ENCODE measurements at regions not wholly inside any gene's neighbourhood (a gene's known extent, or its start where the extent isn't known, plus 50 kb on each side); places are given as distances from the start of the nearest gene placed in this dataset.

DNA sequence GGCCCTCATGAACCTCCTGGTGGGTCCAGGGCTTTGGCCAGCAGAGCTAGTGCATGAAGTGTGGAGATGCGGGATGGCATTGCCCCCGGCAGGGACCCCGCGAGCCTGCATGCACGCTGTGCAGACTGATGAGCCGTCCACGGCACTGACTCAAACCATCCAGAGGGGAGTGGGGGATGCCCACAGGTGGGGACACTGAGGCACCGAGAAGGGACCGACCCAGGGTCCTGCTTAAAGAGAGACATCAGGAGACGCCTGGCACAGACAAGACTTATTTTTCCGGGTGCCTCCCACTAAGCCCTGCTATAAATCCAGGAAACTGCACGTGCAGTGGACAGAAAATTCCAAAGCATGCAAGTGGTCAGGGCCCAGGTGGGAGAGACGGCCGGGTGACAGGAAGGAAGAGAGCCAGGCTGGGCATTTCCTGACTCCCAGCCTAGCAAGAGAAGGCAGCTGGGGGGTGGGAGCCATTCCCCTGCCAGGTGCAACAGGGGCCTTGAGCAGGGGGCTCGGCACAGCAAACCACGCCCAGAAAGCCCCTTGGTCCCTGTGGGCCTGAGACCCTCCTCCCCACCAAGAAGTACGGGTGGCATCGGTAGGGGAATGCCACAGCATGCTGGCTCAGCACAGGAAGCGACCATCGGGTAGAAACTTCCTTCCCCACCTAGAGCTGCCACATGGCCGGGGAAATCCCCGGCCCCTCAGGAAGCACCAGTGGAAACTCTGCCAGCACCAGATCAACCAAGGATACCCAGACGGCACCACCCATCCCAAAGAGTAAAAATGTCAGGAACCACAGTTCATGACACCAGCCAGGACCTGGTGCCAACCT is 91.5 kb downstream of the FOXL3 start:
- peaks cover 45% of the 10 kb centered on the region for H3K27me3 Mint-ChIP-seq
- peaks cover 15% of the 10 kb centered on the region for H3K36me3 Mint-ChIP-seq
- no peak overlapping the region for H3K27ac Mint-ChIP-seq
- peaks cover 36% of the 10 kb centered on the region for H3K4me1 Mint-ChIP-seq
- peaks cover 23% of the 10 kb centered on the region for H3K9me3 Mint-ChIP-seq
- H3K4me3 Mint-ChIP-seq, result peak overlapping the region; percentile 4
- no peak for ATAC-seq

DNA sequence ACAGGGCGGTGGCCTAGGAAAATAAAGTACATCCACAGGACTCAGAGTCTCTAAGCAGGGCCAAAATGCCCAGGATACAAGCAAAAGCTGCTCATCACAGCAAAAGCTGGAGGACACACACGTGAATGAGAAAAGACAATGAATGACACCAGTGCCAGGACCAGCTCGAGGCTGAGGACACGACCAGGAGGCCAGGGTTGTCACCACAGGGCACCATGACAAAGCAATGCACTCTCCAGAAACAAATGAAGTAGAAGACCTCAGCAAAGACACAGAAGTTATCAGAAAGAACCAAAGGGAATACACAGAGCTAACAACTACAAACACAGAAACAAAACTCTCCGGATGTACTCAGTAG is 92.1 kb downstream of the FOXL3 start:
- Mint-ChIP-seq H3K27me3 (peaks cover 39% of the 10 kb centered on the region), H3K9me3 (peaks cover 23% of the 10 kb centered on the region), H3K4me1 (peaks cover 36% of the 10 kb centered on the region), H3K4me3 (no peak overlapping the region), H3K36me3 (peaks cover 15% of the 10 kb centered on the region), H3K27ac (no peak overlapping the region)
- ATAC-seq, result no peak

DNA sequence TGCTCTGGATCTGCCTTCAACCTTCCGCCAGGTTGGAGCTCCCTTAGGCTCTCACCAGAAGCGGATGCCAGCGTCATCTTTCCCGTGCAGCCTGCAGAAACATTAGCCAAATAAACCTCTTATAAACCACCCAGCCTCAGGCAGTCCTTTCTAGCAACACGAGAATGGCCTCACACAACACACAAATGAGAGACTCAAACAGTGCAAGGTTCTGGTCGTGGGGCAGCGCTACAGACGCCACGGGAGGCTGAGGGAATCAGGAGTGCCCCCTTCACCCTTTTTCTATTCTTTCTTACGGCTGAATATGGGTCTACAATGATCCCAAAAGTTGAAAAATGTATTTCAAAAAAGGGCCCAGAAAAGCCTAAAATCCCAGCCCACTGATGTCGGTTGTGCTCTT is 96.4 kb downstream of the FOXL3 start:
- no peak overlapping the region for H3K4me3 Mint-ChIP-seq
- peaks cover 15% of the 10 kb centered on the region for H3K36me3 Mint-ChIP-seq
- no peak for ATAC-seq
- peaks cover 20% of the 10 kb centered on the region for H3K9me3 Mint-ChIP-seq
- peaks cover 28% of the 10 kb centered on the region for H3K27me3 Mint-ChIP-seq
- H3K4me1 Mint-ChIP-seq, result peaks cover 13% of the 10 kb centered on the region
- no peak overlapping the region for H3K27ac Mint-ChIP-seq

DNA sequence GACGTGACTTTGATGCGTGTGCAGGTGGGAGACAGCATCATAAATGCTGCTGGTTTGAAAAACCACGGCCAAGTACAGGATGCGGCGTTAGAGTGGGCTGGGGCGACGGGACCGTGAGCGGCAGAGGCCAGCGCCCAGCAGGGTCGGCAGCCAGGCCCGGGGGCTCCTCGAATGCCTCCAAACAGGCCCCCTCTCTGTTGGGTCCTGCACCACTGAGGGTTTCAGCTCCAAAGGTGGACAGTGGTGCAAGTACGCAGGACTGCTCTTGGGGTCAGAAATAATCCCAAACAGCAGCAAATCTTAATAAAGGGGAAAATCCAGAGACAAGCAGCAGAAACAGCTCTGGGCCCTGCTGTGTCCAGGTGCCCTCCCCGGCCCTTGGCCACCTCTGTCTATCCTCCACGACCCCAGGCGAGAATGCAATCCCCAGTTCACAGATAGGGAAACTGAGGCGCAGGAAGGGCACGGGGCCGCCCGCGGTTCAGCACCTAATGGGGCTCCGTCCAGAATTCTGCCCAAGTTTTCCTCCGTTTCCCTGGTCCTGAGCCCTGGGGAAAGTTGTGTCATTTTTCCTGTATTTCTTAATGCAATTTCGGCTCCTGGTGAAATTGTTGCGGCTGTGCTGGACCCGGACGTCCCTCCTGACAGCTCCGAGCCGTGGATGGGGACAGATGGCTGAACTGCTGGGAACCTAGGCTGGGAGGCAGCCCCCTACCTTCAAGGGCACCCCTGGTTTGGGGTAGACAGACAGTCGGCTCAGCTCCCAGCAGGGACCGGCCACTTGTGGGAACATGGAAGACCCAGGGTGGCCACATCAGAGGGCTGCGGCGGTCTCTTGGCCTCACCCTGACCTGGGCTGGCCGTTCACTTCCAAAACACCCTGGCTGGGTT is 97.4 kb downstream of the FOXL3 start:
- peaks cover 19% of the 10 kb centered on the region for H3K9me3 Mint-ChIP-seq
- H3K27me3 Mint-ChIP-seq, result peaks cover 24% of the 10 kb centered on the region
- H3K4me1 Mint-ChIP-seq, result peaks cover 4% of the 10 kb centered on the region
- H3K4me3 Mint-ChIP-seq, result no peak overlapping the region
- H3K36me3 Mint-ChIP-seq, result peaks cover 9% of the 10 kb centered on the region
- H3K27ac Mint-ChIP-seq, result no peak overlapping the region
- no peak for ATAC-seq

DNA sequence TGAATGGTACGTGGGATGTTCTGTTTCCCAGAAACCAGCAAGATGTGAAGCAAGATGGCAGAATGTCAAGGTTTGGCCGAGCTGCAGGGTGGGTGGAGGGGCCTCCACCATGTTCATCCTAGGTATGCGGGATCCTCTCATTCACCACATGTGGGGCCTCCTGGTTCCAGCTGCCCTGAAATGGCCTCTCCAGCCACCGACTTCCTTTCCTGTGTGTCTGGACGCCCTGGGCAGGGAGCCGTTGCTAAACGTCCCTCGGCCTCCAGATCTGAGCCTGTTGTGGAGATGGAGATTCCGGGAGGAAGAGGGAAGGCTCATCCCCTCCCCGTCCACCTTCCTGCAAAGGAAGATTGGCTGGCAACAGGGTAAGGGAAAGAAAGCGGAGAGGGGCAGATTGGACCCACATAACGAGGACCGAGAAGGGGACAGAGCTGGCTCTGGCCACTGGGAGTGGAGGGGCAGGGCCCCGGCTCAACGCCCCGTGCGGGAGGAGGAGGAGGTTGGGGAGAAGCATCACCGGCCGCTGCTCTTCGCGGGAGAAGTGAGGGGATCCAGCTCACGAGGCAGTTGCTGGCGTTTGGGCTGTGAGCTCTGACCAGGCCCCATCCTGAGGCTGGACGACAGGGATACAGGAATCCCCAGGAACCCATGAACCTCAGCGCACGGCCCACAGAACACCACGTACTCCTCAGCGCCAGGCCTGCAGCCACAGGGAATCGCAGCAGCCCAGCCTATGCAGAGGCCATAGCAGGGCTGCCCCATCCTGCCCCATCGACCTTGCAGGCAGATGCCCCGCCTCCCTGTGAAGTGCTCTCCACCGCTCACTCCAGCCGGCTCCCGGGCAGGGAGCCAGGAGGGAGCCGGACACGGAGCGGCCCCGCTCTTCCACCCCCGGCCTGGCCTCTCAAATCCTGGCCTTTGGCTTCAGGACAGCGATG is 98.3 kb downstream of the FOXL3 start:
- no peaks in the 10 kb centered on the region for H3K4me1 Mint-ChIP-seq
- ATAC-seq, result no peak
- H3K4me3 Mint-ChIP-seq, result no peak overlapping the region

DNA sequence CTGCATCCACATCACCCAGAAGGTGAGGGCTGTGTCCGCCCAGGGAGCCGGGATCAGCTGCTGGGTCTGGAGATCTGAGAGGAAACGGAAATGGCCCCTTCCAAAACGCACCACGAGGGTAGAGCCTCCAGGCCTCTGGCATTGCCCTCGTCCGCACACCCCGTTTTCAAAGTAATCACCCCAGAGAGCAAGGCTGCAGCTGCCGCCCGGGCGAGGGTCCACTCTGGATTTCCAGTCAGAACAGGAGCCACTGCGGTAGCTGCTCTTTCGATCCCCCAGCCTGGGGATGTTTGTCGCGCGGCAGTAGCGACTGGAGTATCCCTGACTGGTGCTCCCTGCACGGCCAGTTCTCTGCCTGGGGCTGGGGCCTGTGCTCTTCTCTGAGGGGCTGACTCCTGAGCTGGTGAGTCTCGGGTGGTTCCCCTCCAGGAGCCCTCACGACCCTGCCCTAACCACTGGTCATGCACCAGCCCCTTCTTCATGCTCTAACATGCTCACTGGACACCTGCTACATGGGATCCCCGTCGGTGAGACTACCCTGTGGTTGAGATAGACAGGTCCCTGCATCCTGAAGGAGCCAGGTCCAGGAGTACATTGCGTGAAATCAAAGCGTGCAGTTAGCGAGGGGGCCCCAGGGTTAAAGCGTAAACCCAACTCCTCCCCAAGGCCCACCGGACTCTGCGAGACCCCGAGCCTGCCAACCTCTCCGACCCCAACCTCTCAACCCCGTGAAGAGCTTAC is 99.2 kb downstream of the FOXL3 start:
- no peaks in the 10 kb centered on the region for H3K4me1 Mint-ChIP-seq
- H3K9me3 Mint-ChIP-seq, result peaks cover 11% of the 10 kb centered on the region
- no peak overlapping the region for H3K27ac Mint-ChIP-seq
- ATAC-seq, result no peak
- peaks cover under 1% of the 10 kb centered on the region for H3K36me3 Mint-ChIP-seq
- no peak overlapping the region for H3K4me3 Mint-ChIP-seq
- H3K27me3 Mint-ChIP-seq, result peaks cover 9% of the 10 kb centered on the region

More for the DNA sequence above, 98.3 kb downstream of the FOXL3 start:
- Mint-ChIP-seq H3K9me3 (peaks cover 16% of the 10 kb centered on the region), H3K27ac (no peak overlapping the region), H3K27me3 (peaks cover 15% of the 10 kb centered on the region), H3K36me3 (peaks cover 7% of the 10 kb centered on the region)

DNA sequence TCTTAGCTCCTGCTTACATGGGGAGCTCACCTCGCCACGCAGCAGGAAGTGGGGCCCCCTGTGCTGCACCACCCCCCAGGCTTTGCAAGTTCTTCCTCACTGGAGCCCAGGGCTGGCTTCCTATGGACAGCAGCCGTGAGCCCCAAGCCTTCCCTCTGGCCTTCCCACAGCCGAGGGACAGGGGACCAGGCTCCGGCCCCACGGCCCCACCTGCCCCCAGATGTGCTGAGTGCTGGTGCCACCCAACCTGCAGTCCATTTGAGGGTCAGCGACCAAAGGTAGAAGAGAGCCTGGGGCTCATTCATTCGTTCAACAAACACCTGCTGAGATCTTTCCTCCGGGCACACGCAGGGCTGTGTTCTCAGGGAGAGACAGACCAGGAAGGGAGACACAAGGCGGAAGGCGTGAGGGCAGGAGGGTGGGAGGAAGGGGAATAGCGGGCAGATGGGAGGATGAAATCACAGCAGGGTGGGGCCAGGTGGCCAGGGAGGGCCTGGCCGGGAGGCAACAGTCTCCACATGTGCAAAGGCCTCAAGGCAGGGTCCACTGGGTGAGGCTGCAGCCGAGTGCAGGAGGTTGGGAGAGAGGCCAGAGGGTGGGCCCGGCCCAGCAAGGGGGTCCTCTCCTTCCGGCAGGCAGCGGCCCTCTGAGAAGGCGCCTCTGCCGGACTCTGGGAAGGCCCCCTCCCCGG is 100.1 kb downstream of the FOXL3 start:
- ATAC-seq, result no peak
- Mint-ChIP-seq H3K9me3 (peaks cover 10% of the 10 kb centered on the region), H3K36me3 (no peaks in the 10 kb centered on the region), H3K27me3 (peaks cover 9% of the 10 kb centered on the region), H3K4me1 (no peaks in the 10 kb centered on the region), H3K4me3 (no peak overlapping the region), H3K27ac (no peak overlapping the region)

DNA sequence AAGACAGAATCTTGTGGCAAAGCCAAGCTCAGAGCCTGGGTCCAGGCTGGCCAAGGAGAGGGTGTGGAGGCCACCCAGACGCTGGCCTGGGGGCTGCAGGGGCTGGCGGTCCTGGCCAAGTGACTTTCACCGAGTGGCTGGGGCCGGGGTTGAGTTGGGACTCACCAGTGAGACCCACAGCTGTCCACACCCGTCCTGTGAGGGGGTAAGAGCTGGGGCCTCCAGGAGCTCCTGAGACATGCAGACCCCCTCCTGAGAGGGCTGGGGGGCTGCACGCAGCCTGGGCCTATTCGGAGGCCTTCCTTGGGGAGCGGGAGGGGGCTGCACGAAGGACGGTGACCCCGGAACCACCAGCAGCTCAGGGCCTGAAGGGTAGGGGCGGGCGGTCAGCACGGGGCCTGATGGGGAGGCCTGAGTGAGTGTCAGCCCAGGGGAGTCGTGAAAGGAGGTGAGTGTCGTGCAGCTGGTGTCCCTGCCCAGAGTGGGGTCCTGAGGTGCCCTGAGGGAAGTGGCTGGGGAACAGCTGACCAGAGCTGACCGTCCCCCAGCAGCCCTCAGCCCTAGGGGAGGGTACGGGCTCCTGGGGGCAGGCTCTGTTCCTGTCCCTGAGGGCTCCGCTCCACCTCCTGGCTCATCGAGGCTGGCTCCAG is 100.9 kb downstream of the FOXL3 start:
- H3K4me3 Mint-ChIP-seq, result no peak overlapping the region
- peaks cover 9% of the 10 kb centered on the region for H3K27me3 Mint-ChIP-seq
- no peak for ATAC-seq
- peaks cover 16% of the 10 kb centered on the region for H3K9me3 Mint-ChIP-seq
- peaks cover 5% of the 10 kb centered on the region for H3K36me3 Mint-ChIP-seq
- no peak overlapping the region for H3K27ac Mint-ChIP-seq
- H3K4me1 Mint-ChIP-seq, result no peaks in the 10 kb centered on the region

DNA sequence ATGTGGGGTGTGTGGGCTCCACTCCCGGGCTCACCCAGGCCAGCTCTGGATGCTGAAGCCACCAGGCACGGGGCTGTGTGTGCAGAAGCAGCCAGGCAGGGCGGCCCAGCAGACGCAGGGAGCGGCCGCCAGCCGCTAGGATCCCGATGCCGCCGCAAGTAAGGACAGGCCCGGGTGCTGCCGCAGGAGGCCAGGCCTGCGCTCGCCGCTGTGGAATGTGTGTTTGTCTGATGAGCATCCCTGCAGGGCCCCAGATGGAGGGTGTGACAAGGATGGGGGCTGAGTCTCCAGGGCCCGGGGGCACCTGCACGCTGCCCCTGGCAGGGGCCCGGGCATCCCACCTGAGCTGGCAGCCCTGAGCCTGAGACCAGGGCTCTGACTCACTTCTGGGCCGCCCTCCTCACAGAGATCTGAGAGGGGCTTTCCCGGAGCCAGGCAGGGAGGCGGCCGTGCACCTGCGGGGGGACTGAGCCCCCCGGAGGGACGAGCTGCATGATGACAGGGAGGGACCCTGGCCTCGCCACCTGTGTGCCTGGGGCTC is 101.5 kb downstream of the FOXL3 start:
- Mint-ChIP-seq H3K4me3 (no peak overlapping the region), H3K4me1 (no peaks in the 10 kb centered on the region), H3K27me3 (peaks cover 9% of the 10 kb centered on the region), H3K36me3 (peaks cover 9% of the 10 kb centered on the region), H3K27ac (no peak overlapping the region), H3K9me3 (peaks cover 19% of the 10 kb centered on the region)
- peak; percentile 39 for ATAC-seq

DNA sequence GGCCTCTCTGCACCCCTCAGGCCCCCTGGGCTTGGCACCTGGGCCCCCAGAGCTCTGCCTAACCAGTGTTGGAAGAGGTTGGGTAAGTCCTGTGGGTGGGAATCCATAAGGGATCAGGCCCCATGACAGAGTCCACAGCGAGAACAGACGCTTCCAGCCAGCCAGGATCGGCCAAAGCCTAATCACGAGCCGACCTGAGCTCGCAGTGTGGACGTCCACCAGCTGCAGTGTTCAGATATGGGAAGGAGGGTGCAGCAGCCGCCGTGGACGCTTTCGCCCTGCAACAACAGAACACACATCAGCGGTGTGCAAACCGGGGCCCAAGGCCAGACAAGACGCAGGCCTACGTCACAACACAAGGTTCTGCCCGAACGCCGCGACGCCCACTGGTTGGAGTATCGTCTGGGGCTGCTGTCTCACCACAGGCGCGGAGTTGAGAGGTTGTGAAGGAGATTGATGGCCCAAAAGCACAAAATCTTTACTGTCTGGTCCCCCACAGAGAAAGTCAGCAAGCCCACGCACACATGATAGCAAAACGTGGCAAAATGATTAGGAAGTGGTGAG is 102.1 kb downstream of the FOXL3 start:
- Mint-ChIP-seq H3K4me1 (no peaks in the 10 kb centered on the region), H3K36me3 (peaks cover 9% of the 10 kb centered on the region), H3K4me3 (no peak overlapping the region), H3K9me3 (peaks cover 22% of the 10 kb centered on the region), H3K27me3 (peaks cover 9% of the 10 kb centered on the region), H3K27ac (no peak overlapping the region)
- no peak for ATAC-seq

DNA sequence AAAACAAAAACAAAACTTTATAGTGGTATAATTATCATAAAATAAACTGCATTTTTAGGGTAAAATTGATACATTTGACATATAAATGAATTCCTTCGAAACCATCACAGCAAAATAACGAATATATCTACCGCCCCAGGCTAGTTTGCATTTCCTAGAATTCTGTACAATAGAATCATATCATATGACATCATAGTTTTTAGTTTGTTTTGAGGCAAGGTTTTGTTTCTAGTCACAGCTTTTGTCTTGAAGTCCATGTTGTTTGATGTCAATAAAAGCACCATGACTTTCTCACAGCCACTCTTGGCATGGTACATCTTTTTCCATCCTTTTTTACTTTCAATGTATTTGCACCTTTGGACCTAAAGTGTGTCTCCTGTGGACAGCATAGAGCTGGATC is 102.9 kb downstream of the FOXL3 start:
- Mint-ChIP-seq H3K4me1 (no peaks in the 10 kb centered on the region), H3K27me3 (peaks cover 9% of the 10 kb centered on the region), H3K9me3 (peaks cover 22% of the 10 kb centered on the region), H3K36me3 (peaks cover 9% of the 10 kb centered on the region), H3K27ac (no peak overlapping the region), H3K4me3 (no peak overlapping the region)
- no peak for ATAC-seq

DNA sequence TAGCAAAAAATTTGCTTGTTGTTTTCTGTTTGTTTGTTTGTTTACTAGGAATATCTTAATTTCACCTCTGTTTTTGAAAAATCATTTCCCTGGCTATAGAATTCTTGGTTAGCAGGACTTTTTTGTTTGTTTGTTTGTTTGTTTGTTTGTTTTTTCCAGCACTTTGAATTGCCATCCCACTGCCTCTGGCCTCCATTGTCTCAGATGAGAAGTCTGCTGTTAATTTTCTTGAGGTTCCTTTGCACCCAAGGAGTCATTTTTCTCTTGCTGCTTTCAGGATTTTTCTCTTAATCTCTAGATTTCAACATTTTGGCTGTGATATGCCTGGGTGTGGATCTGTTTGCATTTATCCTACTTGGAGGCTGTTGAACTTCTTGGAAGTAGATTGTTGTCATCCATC is 105.7 kb downstream of the FOXL3 start:
- H3K27ac Mint-ChIP-seq, result no peak overlapping the region

DNA sequence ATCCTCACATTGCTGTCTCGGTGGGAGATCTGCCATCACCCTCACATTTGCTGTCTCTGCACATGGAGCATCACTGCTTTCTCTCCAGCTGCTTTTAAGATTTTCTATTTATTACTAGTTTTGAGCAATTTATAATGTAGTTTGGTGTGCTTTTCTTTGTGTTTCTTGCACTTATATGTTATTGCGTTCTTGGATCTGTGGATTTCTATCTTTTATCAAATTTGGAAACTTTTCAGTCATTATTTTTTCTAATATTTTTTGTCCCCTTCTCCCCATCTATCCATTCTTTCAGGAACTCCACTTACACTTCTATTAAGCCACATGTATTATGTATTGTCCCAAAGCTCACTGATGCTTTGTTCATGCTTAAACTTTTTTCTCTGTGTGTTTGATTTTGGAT is 108.9 kb downstream of the FOXL3 start:
- peaks cover 26% of the 10 kb centered on the region for H3K27me3 Mint-ChIP-seq
- H3K4me3 Mint-ChIP-seq, result no peak overlapping the region
- no peak for ATAC-seq
- peaks cover 40% of the 10 kb centered on the region for H3K9me3 Mint-ChIP-seq
- peaks cover 9% of the 10 kb centered on the region for H3K36me3 Mint-ChIP-seq
- no peak overlapping the region for H3K27ac Mint-ChIP-seq
- no peaks in the 10 kb centered on the region for H3K4me1 Mint-ChIP-seq

More for the DNA sequence above, 105.7 kb downstream of the FOXL3 start:
- Mint-ChIP-seq H3K36me3 (peaks cover 9% of the 10 kb centered on the region), H3K27me3 (peaks cover 24% of the 10 kb centered on the region), H3K4me1 (no peaks in the 10 kb centered on the region), H3K9me3 (peaks cover 39% of the 10 kb centered on the region), H3K4me3 (no peak overlapping the region)
- no peak for ATAC-seq
